Muscle of leg (tissue), 3 donors: ENCODE measurements at regions not wholly inside any gene's neighbourhood (a gene's known extent, or its start where the extent isn't known, plus 50 kb on each side); places are given as distances from the start of the nearest gene placed in this dataset.

Experiments used
- DNase-seq: peaks from one replicate; pipeline ENCODE4 v3.0.0; 2013
- H3K27ac ChIP-seq: one replicate; pipeline ENCODE4 v1.5.1; 2013; ENCODE audit warnings: mild to moderate bottlenecking, low read length, control low read depth
- H3K27me3 ChIP-seq: one replicate; pipeline ENCODE4 v1.6.1; 2013; ENCODE audit warnings: low read length; ENCODE audit not compliant: control insufficient read depth, insufficient read depth
- H3K36me3 ChIP-seq: one replicate; pipeline ENCODE4 v1.6.1; 2013; ENCODE audit warnings: low read length; ENCODE audit not compliant: control insufficient read depth, insufficient read depth
- H3K4me1 ChIP-seq: one replicate; pipeline ENCODE4 v1.6.1; 2013; ENCODE audit warnings: low read length; ENCODE audit not compliant: control insufficient read depth, insufficient read depth
- H3K4me3 ChIP-seq: one replicate; pipeline ENCODE4 v1.5.1; 2013; ENCODE audit warnings: low read length, control low read depth
- H3K9me3 ChIP-seq: replicated peaks from 2 replicates; pipeline ENCODE4 v1.6.1; 2013; ENCODE audit warnings: low read depth, low read length; ENCODE audit not compliant: control insufficient read depth
- WGBS: methylation state at CpG from one replicate; pipeline ENCODE4 v1.1.5; 2013; ENCODE audit warnings: missing lambda C conversion rate; ENCODE audit not compliant: insufficient coverage; 5-methylcytosine and 5-hydroxymethylcytosine counted together

GRCh38 chr20:3354247-3354646 is 53.2 kb downstream of the DNAAF9 start:
- WGBS, result 100% methylated on average over 1 of the region's 1 CpG

GRCh38 chr20:3353646-3354045 is 53.8 kb downstream of the DNAAF9 start:
- Histone ChIP-seq H3K4me3 (no peak overlapping the region), H3K36me3 (peaks cover 14% of the 10 kb centered on the region), H3K4me1 (no peaks in the 10 kb centered on the region), H3K27me3 (no peaks in the 10 kb centered on the region), H3K9me3 (no peaks in the 10 kb centered on the region), H3K27ac (no peak overlapping the region)
- DNase-seq, result no peak
- WGBS, result no CpG with 5 or more reads among the region's 2 CpGs

More at GRCh38 chr20:3354247-3354646, 53.2 kb downstream of the DNAAF9 start:
- Histone ChIP-seq H3K27ac (no peak overlapping the region), H3K9me3 (no peaks in the 10 kb centered on the region), H3K36me3 (peaks cover 19% of the 10 kb centered on the region), H3K27me3 (no peaks in the 10 kb centered on the region), H3K4me1 (no peaks in the 10 kb centered on the region), H3K4me3 (no peak overlapping the region)
- no peak for DNase-seq

- no peaks in the 10 kb centered on the region for H3K27me3 ChIP-seq
- H3K4me1 ChIP-seq, result no peaks in the 10 kb centered on the region
- 91% methylated on average over 6 of the region's 6 CpGs for WGBS
- H3K4me3 ChIP-seq, result no peak overlapping the region
- no peak overlapping the region for H3K27ac ChIP-seq
- peaks cover 18% of the 10 kb centered on the region for H3K36me3 ChIP-seq
- H3K9me3 ChIP-seq, result no peaks in the 10 kb centered on the region
- DNase-seq, result no peak
Observed at GRCh38 chr20:3352202-3352601, 55.3 kb downstream of the DNAAF9 start.

GRCh38 chr20:3350422-3350821 is 57.0 kb downstream of the DNAAF9 start:
- no peak for DNase-seq
- WGBS, result no CpG with 5 or more reads among the region's 1 CpG
- H3K27me3 ChIP-seq, result no peaks in the 10 kb centered on the region
- no peak overlapping the region for H3K4me3 ChIP-seq
- H3K27ac ChIP-seq, result no peak overlapping the region
- peaks cover 20% of the 10 kb centered on the region for H3K36me3 ChIP-seq
- H3K9me3 ChIP-seq, result no peaks in the 10 kb centered on the region
- no peaks in the 10 kb centered on the region for H3K4me1 ChIP-seq

GRCh38 chr20:3349786-3350185 is 57.7 kb downstream of the DNAAF9 start:
- Histone ChIP-seq H3K4me1 (no peaks in the 10 kb centered on the region), H3K36me3 (peaks cover 19% of the 10 kb centered on the region), H3K27ac (no peak overlapping the region), H3K9me3 (no peaks in the 10 kb centered on the region), H3K4me3 (no peak overlapping the region), H3K27me3 (no peaks in the 10 kb centered on the region)
- 90% methylated on average over 2 of the region's 2 CpGs for WGBS
- DNase-seq, result no peak

GRCh38 chr20:3342766-3343165 is 64.7 kb downstream of the DNAAF9 start:
- H3K4me1 ChIP-seq, result peaks cover 5% of the 10 kb centered on the region
- H3K9me3 ChIP-seq, result no peaks in the 10 kb centered on the region
- 92% methylated on average over 2 of the region's 3 CpGs for WGBS
- peaks cover 25% of the 10 kb centered on the region for H3K36me3 ChIP-seq
- no peak overlapping the region for H3K27ac ChIP-seq
- H3K27me3 ChIP-seq, result no peaks in the 10 kb centered on the region
- DNase-seq, result no peak
- H3K4me3 ChIP-seq, result no peak overlapping the region

- H3K4me3 ChIP-seq, result no peak overlapping the region
- no peaks in the 10 kb centered on the region for H3K9me3 ChIP-seq
- H3K27ac ChIP-seq, result no peak overlapping the region
- DNase-seq, result peak; percentile 55
- H3K4me1 ChIP-seq, result peaks cover 5% of the 10 kb centered on the region
- H3K36me3 ChIP-seq, result peaks cover 20% of the 10 kb centered on the region
- H3K27me3 ChIP-seq, result no peaks in the 10 kb centered on the region
- WGBS, result 30% methylated on average over 5 of the region's 9 CpGs
Observed at GRCh38 chr20:3340443-3340842, 67.0 kb downstream of the DNAAF9 start.

- Histone ChIP-seq H3K27me3 (no peaks in the 10 kb centered on the region), H3K4me1 (peaks cover 5% of the 10 kb centered on the region), H3K27ac (no peak overlapping the region), H3K36me3 (peaks cover 20% of the 10 kb centered on the region), H3K9me3 (no peaks in the 10 kb centered on the region), H3K4me3 (no peak overlapping the region)
- no CpG with 5 or more reads among the region's 1 CpG for WGBS
- DNase-seq, result no peak
Observed at GRCh38 chr20:3339571-3339970, 67.9 kb downstream of the DNAAF9 start.

- WGBS, result 100% methylated on average over 1 of the region's 1 CpG
- H3K27me3 ChIP-seq, result no peaks in the 10 kb centered on the region
- H3K36me3 ChIP-seq, result peaks cover 22% of the 10 kb centered on the region
- no peak overlapping the region for H3K4me3 ChIP-seq
- peaks cover 5% of the 10 kb centered on the region for H3K4me1 ChIP-seq
- H3K27ac ChIP-seq, result no peak overlapping the region
- no peak for DNase-seq
- no peaks in the 10 kb centered on the region for H3K9me3 ChIP-seq
Observed at GRCh38 chr20:3339076-3339475, 68.4 kb downstream of the DNAAF9 start.

- H3K4me3 ChIP-seq, result no peak overlapping the region
- 91% methylated on average over 5 of the region's 8 CpGs for WGBS
- H3K36me3 ChIP-seq, result peaks cover 27% of the 10 kb centered on the region
- no peaks in the 10 kb centered on the region for H3K9me3 ChIP-seq
- no peaks in the 10 kb centered on the region for H3K27me3 ChIP-seq
- H3K27ac ChIP-seq, result no peak overlapping the region
- no peak for DNase-seq
- H3K4me1 ChIP-seq, result no peaks in the 10 kb centered on the region
Observed at GRCh38 chr20:3334156-3334943, 73.1 kb downstream of the DNAAF9 start.
